ENCODE measurements at regions not wholly inside any gene's neighbourhood (a gene's known extent, or its start where the extent isn't known, plus 50 kb on each side); places are given as distances from the start of the nearest gene placed in this dataset.

DNA sequence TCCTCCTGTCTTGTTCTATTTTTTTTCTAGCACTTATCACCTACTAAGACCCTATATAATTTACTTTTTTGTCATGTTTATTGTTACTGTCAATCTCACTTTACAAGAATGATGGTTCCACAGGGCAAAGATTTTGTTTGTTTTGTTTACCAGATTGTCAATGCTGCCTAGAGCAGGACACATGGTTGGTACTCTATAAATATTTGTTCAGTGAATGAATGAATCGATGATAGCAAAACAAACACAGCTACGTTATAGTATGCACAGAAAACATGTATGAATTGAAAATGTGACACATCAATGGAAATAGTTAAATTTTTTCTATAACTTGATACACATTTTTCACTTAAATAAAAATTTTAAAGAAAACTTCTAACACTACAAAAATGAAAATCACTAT, 67.1 kb upstream of the KRR1 start:
- DNase-seq (ENCODE audit: low read depth in 1 of 2, low spot score in 1 of 2), result no peak

GRCh38 chr12:75577812-75578211, 66.4 kb upstream of the KRR1 start:
- DNase-seq (ENCODE audit: low read depth in 1 of 2, low spot score in 1 of 2), result no peak

- no peak for DNase-seq (ENCODE audit: low read depth in 1 of 2, low spot score in 1 of 2)
Observed at GRCh38 chr12:75571656-75572205, 60.3 kb upstream of the KRR1 start.

DNA sequence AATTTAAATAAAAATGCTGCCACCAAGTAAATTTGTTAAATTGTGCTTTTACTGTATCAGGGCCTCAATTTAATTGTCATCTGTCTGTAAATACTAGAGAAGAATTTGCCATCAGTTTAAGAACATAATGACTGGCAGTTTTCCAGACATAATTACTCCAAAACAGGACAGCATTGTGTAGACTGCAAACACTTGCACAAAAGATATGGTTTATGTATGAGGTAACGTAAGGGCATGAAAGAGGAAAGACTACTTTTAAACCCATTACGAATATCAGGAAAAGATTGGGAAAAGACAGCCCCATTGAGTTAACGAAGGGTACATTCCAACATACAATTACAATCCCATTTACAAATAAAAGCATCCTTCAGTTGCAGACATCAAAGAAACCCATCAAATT, 59.8 kb upstream of the KRR1 start:
- no peak for DNase-seq (ENCODE audit: low read depth in 1 of 2, low spot score in 1 of 2)

GRCh38 chr12:75568801-75569200, 57.4 kb upstream of the KRR1 start:
- DNase-seq (ENCODE audit: low read depth in 1 of 2, low spot score in 1 of 2), result no peak

DNA sequence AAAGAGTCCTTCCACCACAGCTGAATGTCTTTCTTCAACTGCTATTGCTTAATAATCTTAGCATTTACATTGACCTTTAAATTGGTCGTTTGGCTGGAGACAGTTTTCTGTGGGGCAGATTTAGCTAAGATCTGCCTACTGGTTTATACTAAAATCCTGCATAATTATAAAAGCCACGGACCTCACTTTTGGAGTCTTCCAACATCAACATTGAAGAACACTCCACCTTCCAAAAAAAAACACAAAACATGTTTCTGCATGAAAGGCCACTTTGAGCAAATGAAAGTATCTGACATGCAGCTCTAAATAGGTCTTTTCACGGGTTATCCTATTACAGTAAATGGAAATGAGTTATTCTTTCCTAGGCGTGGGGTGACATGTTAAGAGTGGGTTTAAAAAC, 57.0 kb upstream of the KRR1 start:
- DNase-seq (ENCODE audit: low read depth in 1 of 2, low spot score in 1 of 2), result no peak

DNA sequence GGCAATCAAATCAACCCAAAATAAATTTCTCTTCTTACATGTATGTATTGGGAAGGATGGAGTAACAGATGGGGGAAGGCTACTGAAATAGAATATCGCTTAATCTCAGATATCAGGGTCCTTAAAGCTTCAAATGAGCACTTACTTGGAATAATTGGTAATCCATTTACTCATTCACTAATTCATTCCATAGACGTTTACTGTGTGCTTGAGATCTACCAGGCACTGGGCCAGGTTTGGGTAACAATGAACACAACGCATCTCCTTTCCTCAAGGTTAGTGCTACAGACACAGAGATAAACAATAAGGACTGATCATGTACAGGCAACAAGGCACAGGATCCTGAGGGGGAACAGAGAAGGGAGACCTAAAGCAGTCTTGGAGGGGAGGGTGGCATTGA, 54.4 kb upstream of the KRR1 start:
- DNase-seq (ENCODE audit: low read depth in 1 of 2, low spot score in 1 of 2), result no peak

GRCh38 chr12:75564852-75565251, 53.4 kb upstream of the KRR1 start:
- DNase-seq (ENCODE audit: low read depth in 1 of 2, low spot score in 1 of 2), result no peak

DNA sequence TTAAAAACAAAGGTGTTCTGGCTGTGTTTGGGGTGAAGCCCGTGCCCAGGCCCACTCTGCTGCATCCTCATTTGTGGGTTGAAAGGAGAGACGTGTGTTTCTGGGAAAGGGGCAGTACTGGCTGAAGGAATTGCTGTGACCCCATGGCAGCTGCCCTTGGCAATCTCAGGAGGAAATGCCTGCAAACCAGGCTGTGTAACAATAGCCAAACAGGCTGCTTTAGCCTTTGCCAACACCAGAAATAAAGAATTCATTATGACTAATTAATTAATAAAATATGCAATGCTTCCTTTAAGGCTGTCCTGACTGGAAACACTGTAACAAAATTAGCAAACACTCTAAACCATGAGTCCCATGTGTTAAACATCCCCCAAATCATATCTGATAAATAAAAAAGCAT, 53.0 kb upstream of the KRR1 start:
- DNase-seq (ENCODE audit: low read depth in 1 of 2, low spot score in 1 of 2), result no peak

DNA sequence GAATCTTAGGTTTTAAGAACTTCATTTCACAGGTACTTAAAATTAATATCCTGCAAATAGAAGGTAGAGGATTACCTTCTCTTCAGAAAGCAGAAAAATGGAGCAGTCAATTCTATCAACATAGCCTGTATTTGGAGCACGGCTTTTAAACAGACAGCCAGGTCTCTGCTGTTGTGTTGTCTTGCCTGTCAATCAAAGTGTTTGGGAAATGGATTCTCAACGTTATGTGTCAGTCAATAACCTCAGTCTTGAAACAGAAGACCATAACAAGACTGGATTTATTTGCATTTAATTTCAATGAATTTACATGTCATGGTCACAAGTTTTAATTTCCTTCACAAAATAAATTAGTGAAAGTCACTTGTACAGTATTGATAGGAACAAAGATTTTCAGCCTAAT, 51.9 kb upstream of the KRR1 start:
- DNase-seq (ENCODE audit: low read depth in 1 of 2, low spot score in 1 of 2), result no peak

DNA sequence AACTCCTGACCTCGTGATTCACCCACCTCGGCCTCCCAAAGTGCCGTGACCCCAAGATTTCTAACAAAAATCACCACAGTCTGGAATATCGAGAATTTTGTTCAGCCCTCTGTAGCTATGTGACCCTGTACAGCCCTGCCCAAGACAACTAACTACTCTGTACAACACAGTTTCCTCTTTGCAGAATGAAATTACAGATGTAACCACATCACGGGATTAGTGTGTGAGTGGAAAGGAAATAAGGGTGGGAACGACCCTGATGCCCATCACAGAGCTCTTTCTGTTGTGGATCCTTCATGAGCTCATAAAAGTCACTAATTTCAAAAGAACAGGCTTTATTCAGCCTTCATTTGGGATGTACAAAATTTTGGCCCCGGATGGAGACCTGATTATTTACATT, 50.5 kb upstream of the KRR1 start:
- no peak for DNase-seq (ENCODE audit: low read depth in 1 of 2, low spot score in 1 of 2)
